ENCODE measurements at regions not wholly inside any gene's neighbourhood (a gene's known extent, or its start where the extent isn't known, plus 50 kb on each side); places are given as distances from the start of the nearest gene placed in this dataset.

DNA sequence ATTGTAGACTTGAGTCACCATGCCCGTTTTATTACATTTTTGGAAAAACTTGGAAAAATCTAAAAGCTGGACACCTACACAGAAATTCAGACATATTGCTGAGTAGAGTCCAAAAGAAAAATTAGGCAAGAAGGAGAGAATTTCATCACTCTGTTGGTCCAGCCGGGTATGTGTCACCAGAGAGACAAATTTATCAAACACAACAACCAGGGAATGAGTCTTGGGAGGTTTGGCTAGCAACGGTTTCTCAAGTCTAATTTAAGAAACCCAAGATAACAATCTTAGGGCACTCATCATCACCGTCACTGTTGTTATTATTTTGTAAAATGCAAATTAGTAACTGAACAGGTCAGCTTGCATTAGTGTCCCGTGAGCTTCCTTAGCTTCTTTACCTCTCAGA lies 197.5 kb upstream of the C2CD4B start:
- TF ChIP-seq CTCF (IDR thresholded peaks at IDR 0.05) (no peak), IRF2 (CRISPR knock-in tag; IDR thresholded peaks at IDR 0.05; ENCODE audit: borderline replicate concordance, low read depth) (no peak), NFYB (CRISPR knock-in tag; conservative IDR thresholded peaks at IDR 0.05; ENCODE audit: low read depth) (no peak), ZNF512 (CRISPR knock-in tag; IDR thresholded peaks at IDR 0.05; ENCODE audit: borderline replicate concordance) (no peak), AFF4 (CRISPR knock-in tag; IDR thresholded peaks at IDR 0.05; ENCODE audit: borderline replicate concordance) (no peak), ZNF671 (CRISPR knock-in tag; IDR thresholded peaks at IDR 0.05) (no peak), TEAD1 (CRISPR knock-in tag; IDR thresholded peaks at IDR 0.05) (no peak), PRDM15 (CRISPR knock-in tag; IDR thresholded peaks at IDR 0.05) (no peak), NR2C2 (CRISPR knock-in tag; IDR thresholded peaks at IDR 0.05) (no peak)
- TF ChIP-seq, protein P1, sequence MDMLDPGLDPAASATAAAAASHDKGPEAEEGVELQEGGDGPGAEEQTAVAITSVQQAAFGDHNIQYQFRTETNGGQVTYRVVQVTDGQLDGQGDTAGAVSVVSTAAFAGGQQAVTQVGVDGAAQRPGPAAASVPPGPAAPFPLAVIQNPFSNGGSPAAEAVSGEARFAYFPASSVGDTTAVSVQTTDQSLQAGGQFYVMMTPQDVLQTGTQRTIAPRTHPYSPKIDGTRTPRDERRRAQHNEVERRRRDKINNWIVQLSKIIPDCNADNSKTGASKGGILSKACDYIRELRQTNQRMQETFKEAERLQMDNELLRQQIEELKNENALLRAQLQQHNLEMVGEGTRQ (CRISPR knock-in tag; IDR thresholded peaks at IDR 0.05), result no peak
- TF ChIP-seq, protein P2, sequence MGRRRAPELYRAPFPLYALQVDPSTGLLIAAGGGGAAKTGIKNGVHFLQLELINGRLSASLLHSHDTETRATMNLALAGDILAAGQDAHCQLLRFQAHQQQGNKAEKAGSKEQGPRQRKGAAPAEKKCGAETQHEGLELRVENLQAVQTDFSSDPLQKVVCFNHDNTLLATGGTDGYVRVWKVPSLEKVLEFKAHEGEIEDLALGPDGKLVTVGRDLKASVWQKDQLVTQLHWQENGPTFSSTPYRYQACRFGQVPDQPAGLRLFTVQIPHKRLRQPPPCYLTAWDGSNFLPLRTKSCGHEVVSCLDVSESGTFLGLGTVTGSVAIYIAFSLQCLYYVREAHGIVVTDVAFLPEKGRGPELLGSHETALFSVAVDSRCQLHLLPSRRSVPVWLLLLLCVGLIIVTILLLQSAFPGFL (CRISPR knock-in tag; IDR thresholded peaks at IDR 0.05; ENCODE audit: borderline replicate concordance), result no peak
